HG02798 (cell line): ENCODE measurements at regions not wholly inside any gene's neighbourhood (a gene's known extent, or its start where the extent isn't known, plus 50 kb on each side); places are given as distances from the start of the nearest gene placed in this dataset.

ENCODE experiments used
- ATAC-seq: cut with Tn5 transposase; IDR thresholded peaks from one replicate; pipeline ENCODE4 v1.9.1; 2021; ENCODE audit warnings: mild to moderate bottlenecking; ENCODE audit not compliant: unreplicated experiment, poor library complexity

DNA sequence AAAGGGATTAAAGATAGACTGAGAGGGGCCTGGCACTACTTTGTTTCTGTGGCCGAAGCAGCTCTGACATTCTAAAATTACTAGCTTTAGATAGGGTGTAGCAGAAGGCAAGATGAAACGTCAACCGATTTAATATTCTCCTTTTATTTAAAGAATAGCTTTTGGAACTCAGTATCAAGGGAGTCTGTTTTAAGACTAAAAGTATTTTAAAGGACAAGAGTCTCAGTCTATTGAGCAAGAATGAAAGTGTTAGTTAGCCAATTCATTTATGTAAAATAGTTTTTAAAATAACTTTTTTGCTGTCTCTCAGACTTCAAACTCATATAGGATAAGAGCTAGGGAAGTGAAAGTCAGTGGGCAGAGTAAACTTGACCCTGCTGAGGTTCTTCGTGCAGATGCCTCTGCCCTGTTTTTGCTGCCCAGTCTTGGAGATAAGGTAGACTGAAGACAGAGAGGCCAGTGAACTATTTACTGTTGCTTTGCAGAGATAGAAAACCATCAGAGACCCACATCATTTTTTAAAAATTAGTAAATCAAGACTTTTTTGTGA lies 1090.9 kb downstream of the ROBO2 start:
- ATAC-seq, result no peak

DNA sequence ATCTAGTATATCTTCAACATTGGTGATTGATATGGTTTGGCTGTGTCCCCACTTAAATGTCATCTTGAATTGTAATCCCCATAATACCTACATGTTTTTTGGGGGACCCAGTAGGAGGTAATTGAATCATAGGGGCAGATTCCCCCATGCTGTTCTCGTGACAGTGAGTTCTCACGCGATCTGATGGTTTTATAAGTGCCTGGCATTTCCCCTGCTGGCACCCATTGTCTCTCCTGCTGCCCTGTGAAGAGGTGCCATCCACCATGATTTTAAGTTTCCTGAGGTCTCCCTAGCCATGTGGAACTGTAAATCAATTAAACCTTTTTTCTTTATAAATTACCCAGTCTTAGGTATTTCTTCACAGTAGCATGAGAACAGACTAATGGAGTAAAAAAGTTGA lies 1094.6 kb downstream of the ROBO2 start:
- ATAC-seq, result no peak

DNA sequence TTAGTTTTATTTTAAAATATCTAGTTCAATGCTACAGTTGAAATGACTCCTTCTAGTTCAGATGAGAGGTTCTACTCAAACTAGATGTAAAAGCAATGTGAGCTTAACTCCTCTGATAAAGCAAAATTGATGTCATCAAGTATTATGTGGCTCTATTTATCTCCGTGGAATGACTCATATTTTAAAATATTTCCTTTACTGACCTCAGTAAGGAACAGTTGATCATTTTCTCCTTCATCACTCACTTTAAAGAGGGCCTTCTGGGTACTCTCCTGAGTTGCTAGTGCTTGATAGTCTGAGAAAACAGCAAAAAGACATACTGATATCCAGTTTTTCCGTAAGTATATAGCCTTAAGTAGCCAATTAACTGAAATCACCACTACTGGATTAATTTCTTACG lies 1099.3 kb downstream of the ROBO2 start:
- no peak for ATAC-seq

DNA sequence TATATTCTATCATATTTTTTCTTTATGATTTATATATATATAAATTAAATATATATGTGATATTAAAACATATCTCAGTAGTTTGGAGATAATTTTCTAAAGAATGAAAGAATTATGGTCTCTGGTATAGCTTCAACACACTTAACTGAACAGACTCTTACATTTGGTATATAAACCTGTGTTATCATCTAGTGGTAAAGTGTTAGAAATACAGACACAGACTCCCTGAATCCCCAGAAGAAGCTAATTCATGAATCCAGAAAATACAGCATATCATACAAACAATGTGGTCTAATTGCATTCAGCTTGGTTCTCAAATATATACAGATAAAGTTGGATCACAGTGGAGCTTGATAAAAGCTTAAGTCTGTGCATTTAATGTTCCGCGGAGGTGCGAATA lies 1100.4 kb downstream of the ROBO2 start:
- ATAC-seq, result no peak

DNA sequence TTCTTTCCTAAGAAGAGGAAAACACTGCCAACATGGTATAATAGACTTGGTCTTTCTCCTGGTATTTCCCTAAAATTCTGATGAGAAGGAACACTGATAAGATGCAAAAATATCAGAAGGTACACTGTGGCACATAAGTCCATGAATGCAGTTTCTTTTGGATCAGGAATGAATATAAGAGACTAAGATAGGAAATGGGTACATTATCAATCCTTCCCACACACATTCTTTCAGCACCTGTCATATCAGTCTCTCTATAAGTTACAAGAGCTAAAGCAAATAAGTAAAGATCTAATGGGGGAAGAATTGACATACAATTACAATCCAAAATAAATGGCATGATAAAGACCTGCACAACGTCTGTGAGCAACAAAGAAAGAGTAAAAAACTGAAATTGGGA lies 1101.0 kb downstream of the ROBO2 start:
- no peak for ATAC-seq

DNA sequence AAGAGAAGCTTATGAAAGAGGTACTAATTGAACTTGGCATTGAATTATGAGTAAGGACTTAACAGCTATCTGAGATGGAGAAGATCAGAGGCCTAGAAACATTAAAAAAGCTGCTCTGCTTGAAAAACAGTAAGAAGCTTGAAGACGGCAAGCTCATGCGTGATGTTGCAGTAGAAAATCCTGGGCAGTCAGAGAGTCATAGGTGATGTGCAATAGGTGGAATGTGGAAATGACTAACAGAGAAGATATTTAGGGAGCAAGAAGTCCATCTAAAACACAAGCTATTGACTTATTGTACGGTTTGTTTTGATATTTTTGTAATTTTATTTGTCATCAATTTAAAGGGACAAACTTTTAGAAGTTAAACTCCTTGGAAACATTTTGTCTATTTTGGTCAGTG lies 1101.4 kb downstream of the ROBO2 start:
- ATAC-seq, result no peak

DNA sequence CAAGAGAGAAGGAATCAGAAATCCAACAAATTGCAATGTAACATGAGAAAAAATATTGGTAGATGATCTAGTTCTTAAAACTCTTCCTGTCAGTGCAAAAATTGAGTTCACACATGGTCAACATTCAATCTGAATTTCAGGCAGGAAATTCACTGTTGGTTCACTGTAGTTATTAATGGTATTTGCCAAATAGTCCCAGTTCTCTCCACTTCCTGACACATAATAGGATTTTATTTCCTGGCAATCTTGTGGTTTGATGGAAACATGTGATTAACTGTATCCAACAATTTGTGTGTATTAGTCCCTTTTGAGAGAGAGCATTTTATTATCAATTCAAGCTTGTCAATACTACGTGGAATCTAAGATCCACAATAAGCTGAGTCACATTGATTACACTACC lies 1103.1 kb downstream of the ROBO2 start:
- ATAC-seq, result no peak

DNA sequence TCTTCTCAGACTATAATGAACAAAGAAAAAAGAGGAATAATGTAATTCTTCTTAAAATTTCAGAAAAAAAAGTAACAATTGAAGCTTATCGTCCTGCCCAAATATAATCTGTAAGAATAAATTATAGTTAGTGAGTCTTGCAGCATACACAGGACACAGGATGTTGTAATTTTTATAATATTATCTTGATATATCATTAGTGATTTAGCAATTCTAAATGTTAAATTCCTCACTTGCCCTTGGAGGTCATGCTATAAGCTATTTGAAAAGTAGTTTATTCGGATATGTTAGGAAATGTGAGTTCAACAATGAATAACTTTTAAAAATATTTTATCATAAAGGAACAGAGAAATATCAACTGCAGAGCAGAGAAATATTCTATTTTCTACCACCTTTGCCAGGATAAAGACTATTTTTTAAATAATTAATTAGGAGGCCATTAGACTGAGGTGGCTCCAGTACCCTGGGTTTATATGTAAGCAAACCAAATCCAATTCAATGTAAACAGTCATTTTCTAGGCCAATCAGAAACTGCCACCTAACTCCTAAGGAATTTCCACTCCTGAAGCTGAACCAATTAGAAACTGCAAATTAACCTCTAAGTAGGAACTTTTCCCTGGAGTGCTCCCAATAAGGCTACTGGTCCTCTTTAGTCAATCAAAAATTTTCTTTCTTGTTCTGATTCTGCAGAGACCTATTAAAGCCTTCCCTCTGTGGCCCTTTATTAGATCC lies 1109.3 kb downstream of the ROBO2 start:
- ATAC-seq, result no peak

DNA sequence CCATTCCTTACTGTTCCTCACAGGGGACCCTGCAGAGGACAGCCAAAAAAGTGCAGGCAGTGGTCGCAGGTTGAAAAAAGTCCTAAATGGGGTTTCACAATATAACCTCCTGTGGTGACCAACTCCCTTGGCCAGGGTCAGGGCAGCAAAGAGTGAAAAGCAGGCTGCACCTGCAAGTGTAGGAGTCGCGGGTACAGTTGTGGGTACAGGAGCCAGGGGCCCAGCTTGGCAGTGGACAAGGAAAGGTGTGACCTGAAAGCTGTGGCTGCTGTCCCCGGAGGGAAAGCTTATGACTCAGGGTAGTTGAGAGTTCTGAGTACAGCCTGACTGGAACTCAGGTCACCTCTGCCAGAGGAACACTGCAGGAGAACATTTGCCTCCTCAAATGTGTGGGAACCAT lies 1114.1 kb downstream of the ROBO2 start:
- no peak for ATAC-seq

DNA sequence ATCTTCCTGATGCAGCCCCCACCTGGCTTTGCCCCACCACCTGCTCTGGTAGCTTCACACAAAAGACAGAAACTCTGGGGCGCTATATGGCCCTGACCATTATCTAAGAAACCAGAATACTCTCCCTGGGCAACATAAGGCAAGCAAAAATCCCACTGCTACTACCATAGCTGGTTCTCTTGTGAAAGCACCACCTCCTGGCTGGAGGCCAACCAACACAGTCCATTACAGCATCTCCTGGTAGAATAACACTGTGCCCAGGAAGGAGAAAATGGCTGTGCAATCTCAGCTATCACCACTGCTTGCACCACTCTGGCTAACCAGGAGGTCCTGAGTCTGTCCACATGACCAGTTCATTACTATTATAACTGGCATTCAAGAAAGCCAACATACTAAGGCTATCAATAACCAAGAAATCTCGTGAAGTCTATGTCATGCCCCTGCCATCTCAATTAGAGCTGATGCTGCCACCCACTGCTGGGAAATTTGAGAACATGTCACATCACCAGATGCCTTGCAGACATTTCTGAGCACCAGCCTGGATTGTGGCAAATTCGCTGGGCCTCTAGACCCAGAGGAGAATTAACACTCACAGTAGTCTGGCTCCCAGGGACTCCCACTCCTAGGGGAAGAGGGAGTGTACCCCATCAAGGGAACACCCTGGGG lies 1114.8 kb downstream of the ROBO2 start:
- no peak for ATAC-seq

DNA sequence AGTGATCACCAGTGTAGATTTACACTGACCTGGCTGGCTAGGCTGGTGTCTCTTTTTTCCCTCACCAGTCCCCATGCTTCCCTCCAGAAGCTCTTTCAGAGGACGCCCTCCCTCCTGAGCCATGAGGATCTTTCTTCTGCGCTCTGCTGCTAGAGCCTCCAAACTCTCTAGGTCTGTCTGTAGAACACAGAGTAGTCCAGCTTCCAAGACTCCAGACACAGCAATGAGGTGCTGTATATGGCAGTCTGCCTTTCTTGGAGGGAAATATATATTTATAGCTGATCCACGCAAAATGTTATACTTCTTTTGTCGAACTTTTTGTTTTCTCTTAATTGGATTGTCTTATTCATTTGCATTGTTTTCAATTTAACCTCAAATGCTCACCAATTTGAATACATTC lies 1121.8 kb downstream of the ROBO2 start:
- ATAC-seq, result no peak

DNA sequence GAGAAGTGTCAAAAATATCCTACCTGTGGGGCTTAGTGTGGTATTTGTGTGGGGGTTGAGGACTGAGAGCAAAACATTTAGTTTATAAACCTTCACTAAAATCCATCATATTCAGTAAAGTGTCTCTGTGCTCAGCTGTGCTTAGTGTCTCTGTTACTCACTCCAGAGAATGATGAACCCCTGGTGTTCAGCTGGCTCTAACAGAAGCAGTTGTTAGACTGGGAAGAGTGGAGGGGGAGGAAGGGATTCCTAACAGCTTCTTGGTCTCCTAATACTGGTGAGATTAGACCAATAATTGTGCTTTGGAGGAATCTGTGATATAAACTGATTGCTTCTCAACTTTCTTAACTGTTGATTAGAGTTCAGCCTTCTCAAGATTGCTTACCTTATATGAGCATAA lies 1123.5 kb downstream of the ROBO2 start:
- no peak for ATAC-seq

DNA sequence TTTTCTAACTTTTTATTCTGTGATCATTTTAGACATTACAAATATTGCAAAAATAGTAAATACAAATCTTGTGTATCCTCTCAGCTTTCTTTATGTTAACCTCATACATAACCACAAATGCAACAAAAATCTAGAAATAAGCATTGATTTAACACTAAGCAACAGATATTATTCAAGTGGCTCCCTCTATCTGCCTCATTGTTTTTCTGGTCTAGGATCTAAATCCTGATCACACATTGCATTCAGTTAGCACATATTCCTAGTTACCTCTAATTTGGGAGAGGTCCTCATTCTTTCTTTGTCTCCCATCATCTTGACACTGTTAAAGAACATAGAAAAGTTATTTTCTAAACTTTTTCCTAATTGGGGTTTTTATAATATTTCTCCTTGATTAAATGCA lies 1126.0 kb downstream of the ROBO2 start:
- no peak for ATAC-seq

DNA sequence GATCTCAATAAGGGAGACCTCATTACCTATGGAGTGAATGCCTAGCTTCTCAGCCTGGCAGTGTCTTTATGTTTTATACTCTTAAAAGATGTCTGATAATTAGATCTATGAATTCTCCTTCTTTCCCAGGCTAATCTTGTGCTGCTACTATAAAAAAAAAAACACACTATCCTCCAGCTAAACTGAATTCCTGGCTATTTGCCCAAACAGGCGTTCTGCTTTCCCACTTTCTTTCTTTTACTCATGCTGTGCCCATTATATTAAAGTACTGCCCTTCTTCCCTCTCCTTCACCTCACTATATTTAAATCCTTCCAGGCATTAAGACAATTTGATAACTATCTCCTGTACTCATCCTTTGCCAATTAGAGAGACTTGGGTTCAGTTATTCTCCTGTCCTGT lies 1134.9 kb downstream of the ROBO2 start:
- ATAC-seq, result no peak

DNA sequence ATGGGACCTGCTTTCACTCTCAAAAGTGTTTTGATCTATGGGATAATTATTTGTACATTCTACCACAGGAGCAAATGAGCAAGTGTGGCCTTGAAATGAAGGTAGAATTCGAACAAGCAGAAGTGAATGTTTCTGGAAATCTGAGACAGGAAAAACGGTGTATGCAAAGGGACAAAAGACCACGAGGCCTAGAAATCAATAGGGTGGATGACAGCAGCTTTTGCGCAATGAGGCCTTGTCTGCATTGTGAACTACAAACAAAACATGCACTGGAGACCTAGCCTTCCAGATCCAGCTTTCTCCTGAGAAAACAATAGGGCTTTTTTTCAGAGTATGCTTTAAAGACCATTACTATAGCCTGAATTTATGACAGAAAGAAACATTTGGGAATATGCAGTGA lies 1137.0 kb downstream of the ROBO2 start:
- ATAC-seq, result no peak

DNA sequence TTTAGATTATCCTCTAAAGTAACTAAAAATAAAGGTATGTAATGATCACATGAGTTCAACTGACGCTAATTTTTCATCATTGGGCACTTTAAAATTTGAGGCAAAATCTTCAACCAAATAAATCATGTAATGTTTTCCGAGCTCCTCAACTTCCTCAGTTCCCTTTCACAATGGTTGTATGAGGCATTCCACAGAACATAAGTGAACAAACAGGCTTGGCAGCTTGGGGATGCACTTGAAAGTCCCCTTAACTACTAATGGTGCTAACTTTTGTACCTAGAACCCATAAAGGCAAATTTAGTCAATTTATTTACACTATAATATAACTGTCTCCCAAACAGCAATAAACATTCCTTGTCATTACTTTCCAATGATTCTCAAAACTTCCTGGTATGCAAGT lies 1137.9 kb downstream of the ROBO2 start:
- ATAC-seq, result no peak

DNA sequence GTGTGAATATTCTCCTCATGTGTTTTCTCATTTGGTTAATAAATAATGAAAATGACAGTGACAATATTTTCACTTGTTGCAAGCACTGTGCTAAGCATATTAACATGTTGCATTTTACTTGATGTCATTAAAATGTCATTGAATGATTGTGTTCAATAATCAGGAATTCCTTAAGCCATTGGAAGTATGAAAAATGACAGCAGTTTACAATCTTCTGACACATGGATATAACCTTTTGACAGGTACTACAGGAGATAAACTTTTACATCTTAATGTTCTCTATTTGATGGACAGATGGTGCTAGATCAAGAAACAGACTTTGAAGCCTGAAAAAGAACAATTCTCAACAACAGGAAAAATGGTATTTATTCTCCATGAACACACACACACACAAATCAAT lies 1138.3 kb downstream of the ROBO2 start:
- ATAC-seq, result no peak

DNA sequence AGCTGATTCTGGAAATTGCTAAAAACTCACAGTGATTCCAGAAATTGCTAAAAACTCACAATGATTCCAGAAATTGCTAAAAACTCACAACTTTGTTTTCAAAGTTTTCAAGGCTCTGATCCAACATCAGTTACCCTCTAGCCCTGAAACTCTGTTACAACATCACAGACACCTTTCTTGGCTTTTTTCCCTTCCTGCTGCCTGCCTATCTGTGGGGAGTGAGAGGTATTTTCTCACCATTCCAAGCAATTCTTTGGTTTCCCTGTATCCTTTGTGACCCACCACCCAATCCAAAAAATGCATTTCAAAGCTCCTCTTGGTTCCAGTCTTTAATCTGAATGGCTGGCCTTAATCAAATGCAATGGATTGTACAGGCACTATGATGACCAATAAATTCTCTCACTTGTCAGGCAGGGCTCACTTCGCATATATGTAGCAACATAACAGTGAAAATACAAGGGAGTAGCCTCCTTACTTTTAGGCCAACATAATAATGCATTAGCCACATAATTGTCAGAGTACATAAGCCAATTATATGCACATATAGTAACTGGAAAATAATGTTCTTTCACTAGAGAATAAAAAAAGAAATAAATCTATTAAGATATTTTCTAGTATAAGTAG lies 1139.0 kb downstream of the ROBO2 start:
- ATAC-seq, result no peak

DNA sequence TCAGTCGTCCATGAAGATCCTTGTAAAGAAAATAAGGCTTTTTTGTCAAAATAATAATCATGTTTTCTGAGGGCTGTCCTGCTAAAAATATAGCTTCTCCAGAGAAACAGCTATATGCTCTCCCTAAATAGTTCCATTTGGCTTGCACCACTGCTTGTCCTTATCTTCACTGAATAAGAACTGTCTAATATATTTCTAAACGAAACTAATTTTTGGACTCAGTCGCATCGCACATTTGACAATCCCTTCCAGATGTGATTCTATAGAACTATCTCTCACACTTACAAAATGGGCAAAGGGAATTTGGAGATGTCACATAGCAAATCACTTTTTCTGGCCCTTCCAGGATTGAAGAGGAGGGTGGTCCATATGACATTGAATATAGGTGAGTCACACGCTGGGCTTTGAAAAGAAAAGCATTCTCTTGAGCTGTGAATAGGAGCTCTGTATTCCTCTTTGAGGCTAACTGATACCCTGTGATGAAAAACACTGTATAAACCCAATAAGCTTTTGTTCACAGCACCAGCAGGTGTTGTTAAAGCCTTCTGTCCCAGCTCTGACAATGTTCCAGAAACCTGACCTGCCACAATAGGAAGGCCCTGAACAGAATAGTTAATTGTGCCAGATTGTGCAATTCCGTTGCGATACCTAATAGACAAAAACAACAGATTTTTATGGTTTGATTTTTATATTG lies 1144.2 kb downstream of the ROBO2 start:
- no peak for ATAC-seq

DNA sequence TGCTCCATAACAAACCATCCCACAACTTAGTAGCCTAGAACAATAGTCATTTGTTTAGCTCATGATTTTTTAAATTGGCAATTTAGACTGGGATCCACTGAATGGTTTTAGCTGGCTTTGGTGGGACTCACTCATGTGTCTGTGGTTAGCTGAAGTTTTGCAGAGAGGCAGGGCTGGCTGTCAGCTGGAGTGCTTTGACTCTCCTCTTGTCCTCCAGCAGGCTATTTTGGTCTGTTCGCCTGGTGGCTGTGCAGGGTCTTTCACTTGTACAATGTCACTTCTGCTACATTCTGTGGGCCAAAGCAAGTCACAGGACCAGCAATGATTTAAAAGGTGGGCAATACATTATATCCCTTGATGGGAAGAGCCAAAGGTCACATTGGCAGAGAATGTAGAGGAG lies 1146.5 kb downstream of the ROBO2 start:
- no peak for ATAC-seq

DNA sequence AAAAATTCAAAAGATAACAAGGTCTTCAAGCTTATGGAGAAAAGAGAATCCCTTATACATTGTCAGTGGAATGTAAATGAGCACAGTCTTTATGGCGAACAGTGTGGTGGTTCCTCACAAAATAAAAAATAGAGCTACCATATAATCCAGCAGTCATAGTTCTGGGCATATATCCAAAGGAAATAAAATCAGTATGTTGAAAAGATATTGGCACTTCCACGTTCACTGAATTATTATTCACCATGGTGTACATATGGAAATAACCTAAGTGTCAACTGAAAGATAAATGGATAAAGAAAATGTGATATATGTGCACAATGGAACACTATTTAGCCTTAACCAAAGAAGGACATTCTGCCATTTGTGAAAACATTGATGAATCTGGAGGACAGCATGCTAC lies 1161.2 kb downstream of the ROBO2 start:
- ATAC-seq, result no peak
